Activated naive CD8-positive, alpha-beta T cell treated with anti-CD3 and anti-CD28 coated beads, Interleukin-2, amount 10 ng/mL, durations not matched to agents 7 days and 5 days (primary cell): ENCODE measurements at regions not wholly inside any gene's neighbourhood (a gene's known extent, or its start where the extent isn't known, plus 50 kb on each side); places are given as distances from the start of the nearest gene placed in this dataset.

ENCODE experiments used
- ATAC-seq: fragments of 150-1000 bp; cut with Tn5 transposase; one replicate; pipeline ENCODE4 v1.10.0; 2021; ENCODE audit warnings: low read depth, moderate library complexity
- POLR2A ChIA-PET: fragments of 350-600 bp; sonication (Branson Sonifier 250); formaldehyde crosslinking; loops from one replicate; lab custom pipeline; 2021; ENCODE audit warnings: antibody characterized with exemption; lab: Charles Lee
- DNase-seq: peaks from one replicate; pipeline ENCODE4 v3.0.0; 2021
- H3K27ac Mint-ChIP-seq: one replicate; pipeline ENCODE4 v1.8.0; 2022; ENCODE audit warnings: mild to moderate bottlenecking, mixed read lengths
- H3K27me3 Mint-ChIP-seq: one replicate; pipeline ENCODE4 v1.8.0; 2022; ENCODE audit warnings: mild to moderate bottlenecking, moderate library complexity, mixed read lengths
- H3K36me3 Mint-ChIP-seq: one replicate; pipeline ENCODE4 v1.8.0; 2021; ENCODE audit warnings: mild to moderate bottlenecking, mixed read lengths
- H3K4me1 Mint-ChIP-seq: one replicate; pipeline ENCODE4 v1.8.0; 2021; ENCODE audit warnings: mixed read lengths
- H3K4me3 Mint-ChIP-seq: one replicate; pipeline ENCODE4 v1.8.0; 2022; ENCODE audit warnings: mild to moderate bottlenecking, moderate library complexity, mixed read lengths
- H3K9me3 Mint-ChIP-seq: one replicate; pipeline ENCODE4 v1.8.0; 2021; ENCODE audit warnings: mixed read lengths

GRCh38 chr1:80278936-80279335 is 1272.4 kb upstream of the ADGRL4 start:
- H3K9me3 Mint-ChIP-seq: peaks cover 3% of the 10 kb centered on the region
- H3K4me1 Mint-ChIP-seq: no peaks in the 10 kb centered on the region
- H3K27me3 Mint-ChIP-seq: no peaks in the 10 kb centered on the region
- DNase-seq (no peak), ATAC-seq (no peak)
- H3K27ac Mint-ChIP-seq: no peak overlapping the region
- no peaks in the 10 kb centered on the region for H3K36me3 Mint-ChIP-seq
- POLR2A ChIA-PET: no interaction called here
- H3K4me3 Mint-ChIP-seq: no peak overlapping the region

- Mint-ChIP-seq H3K4me3 (no peak overlapping the region), H3K36me3 (no peaks in the 10 kb centered on the region), H3K27ac (no peak overlapping the region), H3K4me1 (no peaks in the 10 kb centered on the region), H3K27me3 (no peaks in the 10 kb centered on the region), H3K9me3 (peaks cover 5% of the 10 kb centered on the region)
- POLR2A ChIA-PET: no interaction called here
- DNase-seq: no peak
- ATAC-seq: no peak
Observed at GRCh38 chr1:80274256-80274655, 1267.7 kb upstream of the ADGRL4 start.

DNA sequence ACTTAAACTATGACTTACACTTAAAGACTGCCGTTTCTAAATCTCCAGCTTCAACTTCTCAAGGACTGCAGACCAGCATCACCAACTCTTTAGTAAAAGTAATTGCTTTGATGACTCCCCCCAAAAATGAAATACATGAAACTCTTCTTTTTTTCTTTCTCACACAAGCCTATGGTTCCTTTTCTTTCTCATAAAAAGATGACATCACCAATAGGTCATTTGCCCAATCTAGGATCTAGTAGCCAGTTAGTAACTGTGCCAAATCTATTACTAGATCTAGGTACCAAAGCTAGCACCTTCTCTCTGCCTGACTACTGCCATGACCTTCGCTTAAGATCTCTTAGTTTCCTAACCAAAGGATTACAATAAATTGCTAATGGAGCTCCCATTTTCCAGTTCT is 1266.0 kb upstream of the ADGRL4 start:
- Mint-ChIP-seq H3K9me3 (peaks cover 5% of the 10 kb centered on the region), H3K4me1 (no peaks in the 10 kb centered on the region), H3K27ac (no peak overlapping the region), H3K4me3 (no peak overlapping the region), H3K36me3 (no peaks in the 10 kb centered on the region), H3K27me3 (no peaks in the 10 kb centered on the region)
- ATAC-seq (no peak), DNase-seq (no peak)
- POLR2A ChIA-PET: no interaction called here

DNA sequence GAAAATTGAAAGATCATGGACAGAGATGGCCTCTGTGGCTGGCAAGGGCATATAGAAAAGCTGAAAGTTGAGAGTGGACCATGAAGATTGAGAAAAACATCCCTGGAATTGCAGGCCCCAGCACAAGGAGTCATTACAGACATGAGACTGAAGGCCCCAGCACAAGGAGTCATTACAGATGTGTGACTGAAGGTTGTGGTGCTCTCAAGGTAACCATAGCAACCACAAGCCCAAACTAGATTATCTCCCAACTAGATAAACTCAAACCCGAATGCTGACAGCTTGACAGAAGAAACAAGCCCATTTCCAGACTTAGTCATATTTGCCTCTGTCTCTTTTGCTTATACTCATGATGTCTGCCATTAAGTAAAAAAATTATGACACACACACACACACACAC is 1252.1 kb upstream of the ADGRL4 start:
- H3K27ac Mint-ChIP-seq: no peak overlapping the region
- no peaks in the 10 kb centered on the region for H3K4me1 Mint-ChIP-seq
- H3K36me3 Mint-ChIP-seq: no peaks in the 10 kb centered on the region
- DNase-seq (no peak), ATAC-seq (no peak)
- no peaks in the 10 kb centered on the region for H3K27me3 Mint-ChIP-seq
- H3K4me3 Mint-ChIP-seq: no peak overlapping the region
- peaks cover 14% of the 10 kb centered on the region for H3K9me3 Mint-ChIP-seq
- POLR2A ChIA-PET: no interaction called here

GRCh38 chr1:80251591-80251990 is 1245.1 kb upstream of the ADGRL4 start:
- Mint-ChIP-seq H3K27me3 (no peaks in the 10 kb centered on the region), H3K4me1 (no peaks in the 10 kb centered on the region), H3K4me3 (no peak overlapping the region), H3K36me3 (no peaks in the 10 kb centered on the region), H3K9me3 (peaks cover 8% of the 10 kb centered on the region), H3K27ac (no peak overlapping the region)
- ATAC-seq: no peak
- POLR2A ChIA-PET: no interaction called here
- DNase-seq: no peak

DNA sequence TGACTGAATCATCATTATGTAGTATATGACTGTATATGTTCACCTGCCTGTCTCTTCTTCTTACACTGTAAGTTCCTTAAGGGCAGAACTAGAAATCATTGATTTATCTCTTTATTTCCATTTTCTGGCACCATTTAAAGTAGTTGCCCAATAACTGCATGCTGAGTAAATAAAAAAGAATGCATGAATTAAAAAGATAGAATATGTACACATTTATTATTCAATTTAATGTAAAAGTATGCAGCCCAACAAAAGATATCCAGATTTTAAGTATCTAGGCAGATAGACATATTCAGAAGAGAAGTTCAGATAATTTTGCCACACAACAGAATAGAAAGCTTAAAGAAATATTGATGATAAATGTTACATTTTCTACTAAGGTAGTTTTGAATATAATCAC is 1244.6 kb upstream of the ADGRL4 start:
- no peak overlapping the region for H3K4me3 Mint-ChIP-seq
- H3K27ac Mint-ChIP-seq: no peak overlapping the region
- no peak for DNase-seq
- POLR2A ChIA-PET: no interaction called here
- no peaks in the 10 kb centered on the region for H3K4me1 Mint-ChIP-seq
- no peak for ATAC-seq
- H3K9me3 Mint-ChIP-seq: peaks cover 6% of the 10 kb centered on the region
- no peaks in the 10 kb centered on the region for H3K27me3 Mint-ChIP-seq
- no peaks in the 10 kb centered on the region for H3K36me3 Mint-ChIP-seq

DNA sequence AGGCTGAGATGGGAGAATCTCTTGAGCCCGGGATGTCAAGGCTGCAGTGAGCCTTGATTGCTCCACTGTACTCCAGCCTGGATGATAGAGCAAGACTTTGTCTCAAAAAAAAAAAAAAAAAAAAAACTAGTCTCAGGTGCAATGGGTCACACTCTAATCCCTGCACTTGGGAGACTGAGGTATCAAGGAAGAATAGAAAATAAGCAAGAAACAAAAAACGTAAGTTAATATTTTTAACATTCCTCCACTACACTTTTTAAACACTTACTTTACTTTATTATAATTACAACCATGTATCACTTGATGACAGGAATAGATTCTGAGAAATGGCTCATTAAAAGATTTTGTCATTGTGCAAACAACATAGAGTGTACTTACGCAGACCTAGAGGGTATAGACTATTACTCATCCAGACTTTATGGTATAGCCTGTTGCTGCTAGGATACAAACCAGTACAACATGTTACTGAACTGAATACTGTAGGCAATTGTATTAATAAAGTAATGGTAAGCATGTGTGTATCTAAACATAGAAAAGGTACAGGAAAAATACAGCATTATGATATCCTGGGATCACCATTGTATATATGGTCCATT is 1244.1 kb upstream of the ADGRL4 start:
- Mint-ChIP-seq H3K27me3 (no peaks in the 10 kb centered on the region), H3K36me3 (no peaks in the 10 kb centered on the region), H3K9me3 (peaks cover 6% of the 10 kb centered on the region), H3K4me1 (no peaks in the 10 kb centered on the region), H3K4me3 (no peak overlapping the region), H3K27ac (no peak overlapping the region)
- no peak for ATAC-seq
- POLR2A ChIA-PET: no interaction called here
- DNase-seq: no peak

DNA sequence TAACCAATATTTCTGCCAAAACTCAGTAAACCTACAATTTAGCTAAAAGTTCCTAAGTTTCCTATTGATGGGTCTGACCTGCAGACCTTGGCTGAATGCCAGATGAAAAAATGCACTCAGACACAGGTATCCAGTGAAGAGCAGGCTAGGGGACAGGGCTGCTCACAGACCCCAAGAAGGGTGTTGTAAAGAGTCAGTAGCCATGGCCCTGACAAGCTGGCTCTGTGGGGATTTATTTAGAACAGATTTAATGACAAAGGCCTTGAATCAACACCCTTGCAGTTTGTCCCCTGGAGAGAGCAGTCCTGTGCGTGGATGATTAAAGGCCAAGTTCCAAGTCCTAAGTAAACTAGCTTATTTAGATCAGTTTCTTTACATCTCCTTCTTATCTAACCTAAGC is 1243.2 kb upstream of the ADGRL4 start:
- ATAC-seq: no peak
- POLR2A ChIA-PET: no interaction called here
- no peak for DNase-seq
- Mint-ChIP-seq H3K9me3 (peaks cover 5% of the 10 kb centered on the region), H3K36me3 (no peaks in the 10 kb centered on the region), H3K27me3 (no peaks in the 10 kb centered on the region), H3K4me3 (no peak overlapping the region), H3K4me1 (no peaks in the 10 kb centered on the region), H3K27ac (no peak overlapping the region)

DNA sequence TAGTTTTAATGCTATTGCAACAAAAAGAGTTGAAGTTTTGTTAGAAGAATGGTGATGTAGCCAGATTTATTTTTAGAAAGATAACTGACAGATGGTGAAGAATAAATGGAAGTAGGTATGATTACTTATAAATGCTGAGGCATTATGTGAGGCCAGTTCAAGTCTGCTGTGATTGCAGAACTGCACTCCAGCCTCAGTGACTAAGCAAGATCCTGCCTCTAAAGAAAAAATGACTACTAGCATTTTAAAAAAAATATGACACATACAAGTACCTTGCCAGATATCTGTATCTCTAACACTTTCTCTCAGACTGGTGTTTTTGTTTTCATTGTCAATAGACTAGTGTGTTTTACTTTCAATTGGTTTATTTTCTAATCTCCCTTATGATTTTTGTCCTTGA is 1242.4 kb upstream of the ADGRL4 start:
- H3K4me3 Mint-ChIP-seq: no peak overlapping the region
- no peaks in the 10 kb centered on the region for H3K4me1 Mint-ChIP-seq
- no peak for DNase-seq
- no peaks in the 10 kb centered on the region for H3K36me3 Mint-ChIP-seq
- POLR2A ChIA-PET: no interaction called here
- H3K27me3 Mint-ChIP-seq: no peaks in the 10 kb centered on the region
- H3K27ac Mint-ChIP-seq: no peak overlapping the region
- H3K9me3 Mint-ChIP-seq: peaks cover 5% of the 10 kb centered on the region
- no peak for ATAC-seq

GRCh38 chr1:80245813-80246212 is 1239.3 kb upstream of the ADGRL4 start:
- Mint-ChIP-seq H3K27me3 (no peaks in the 10 kb centered on the region), H3K27ac (no peak overlapping the region), H3K4me1 (no peaks in the 10 kb centered on the region), H3K4me3 (no peak overlapping the region), H3K9me3 (peaks cover 2% of the 10 kb centered on the region), H3K36me3 (no peaks in the 10 kb centered on the region)
- no peak for ATAC-seq
- POLR2A ChIA-PET: no interaction called here
- DNase-seq: no peak

DNA sequence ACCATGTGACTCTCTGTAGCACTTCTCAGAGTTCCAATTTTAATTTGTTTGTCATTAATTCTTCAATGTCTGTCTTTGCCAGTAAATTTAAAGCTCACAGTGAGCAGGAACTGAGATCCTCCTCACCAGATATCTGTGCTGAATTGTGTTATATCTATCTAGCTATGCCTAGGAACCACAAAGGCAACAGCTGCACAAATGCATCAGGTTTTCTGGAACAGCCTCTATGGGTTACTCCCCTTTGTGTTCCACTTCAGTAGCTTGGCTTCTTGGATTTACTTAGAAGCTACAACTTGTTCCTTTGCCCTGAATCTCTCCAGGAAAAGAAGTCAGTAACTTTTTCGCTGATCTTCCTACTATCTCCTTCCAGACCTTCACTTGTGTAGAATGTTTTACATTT is 1237.8 kb upstream of the ADGRL4 start:
- no peaks in the 10 kb centered on the region for H3K36me3 Mint-ChIP-seq
- peaks cover 2% of the 10 kb centered on the region for H3K9me3 Mint-ChIP-seq
- no peak overlapping the region for H3K27ac Mint-ChIP-seq
- no peaks in the 10 kb centered on the region for H3K4me1 Mint-ChIP-seq
- POLR2A ChIA-PET: no interaction called here
- H3K27me3 Mint-ChIP-seq: no peaks in the 10 kb centered on the region
- DNase-seq (no peak), ATAC-seq (no peak)
- H3K4me3 Mint-ChIP-seq: no peak overlapping the region

GRCh38 chr1:80241566-80241965 is 1235.0 kb upstream of the ADGRL4 start:
- H3K27ac Mint-ChIP-seq: no peak overlapping the region
- H3K36me3 Mint-ChIP-seq: no peaks in the 10 kb centered on the region
- POLR2A ChIA-PET: no interaction called here
- DNase-seq (no peak), ATAC-seq (no peak)
- H3K4me3 Mint-ChIP-seq: no peak overlapping the region
- no peaks in the 10 kb centered on the region for H3K27me3 Mint-ChIP-seq
- H3K4me1 Mint-ChIP-seq: no peaks in the 10 kb centered on the region
- no peaks in the 10 kb centered on the region for H3K9me3 Mint-ChIP-seq

- Mint-ChIP-seq H3K27ac (no peak overlapping the region), H3K9me3 (peaks cover 5% of the 10 kb centered on the region), H3K4me3 (no peak overlapping the region), H3K36me3 (no peaks in the 10 kb centered on the region), H3K4me1 (no peaks in the 10 kb centered on the region), H3K27me3 (no peaks in the 10 kb centered on the region)
- DNase-seq: no peak
- ATAC-seq: no peak
- POLR2A ChIA-PET: no interaction called here
Observed at GRCh38 chr1:80225510-80225909, 1219.0 kb upstream of the ADGRL4 start.

DNA sequence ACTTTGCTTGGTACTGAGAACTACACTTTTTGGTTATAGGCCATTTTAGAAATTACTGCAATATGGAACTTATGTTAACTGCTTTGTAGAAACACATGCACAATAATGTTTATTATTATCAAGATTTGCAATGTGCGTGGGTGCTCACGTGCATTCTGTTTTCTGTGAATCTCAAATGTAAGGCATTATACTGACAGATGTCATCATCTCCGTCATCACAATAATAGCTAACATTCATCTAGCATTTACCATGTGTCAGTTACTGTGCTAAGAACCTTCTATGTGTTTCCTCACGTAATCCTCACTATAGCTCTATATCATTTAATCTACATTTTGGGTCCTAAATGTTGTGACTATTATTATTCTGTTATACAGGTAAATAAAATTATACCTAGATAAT is 1214.8 kb upstream of the ADGRL4 start:
- Mint-ChIP-seq H3K4me1 (no peaks in the 10 kb centered on the region), H3K27ac (no peak overlapping the region), H3K4me3 (no peak overlapping the region), H3K27me3 (no peaks in the 10 kb centered on the region), H3K9me3 (peaks cover 5% of the 10 kb centered on the region), H3K36me3 (no peaks in the 10 kb centered on the region)
- DNase-seq (no peak), ATAC-seq (no peak)
- POLR2A ChIA-PET: no interaction called here

GRCh38 chr1:80218112-80218511 is 1211.6 kb upstream of the ADGRL4 start:
- no peak overlapping the region for H3K4me3 Mint-ChIP-seq
- no peak for ATAC-seq
- no peaks in the 10 kb centered on the region for H3K4me1 Mint-ChIP-seq
- H3K36me3 Mint-ChIP-seq: no peaks in the 10 kb centered on the region
- DNase-seq: no peak
- peaks cover 2% of the 10 kb centered on the region for H3K9me3 Mint-ChIP-seq
- POLR2A ChIA-PET: no interaction called here
- H3K27me3 Mint-ChIP-seq: no peaks in the 10 kb centered on the region
- no peak overlapping the region for H3K27ac Mint-ChIP-seq
